ENCODE measurements at regions not wholly inside any gene's neighbourhood (a gene's known extent, or its start where the extent isn't known, plus 50 kb on each side); places are given as distances from the start of the nearest gene placed in this dataset.

DNA sequence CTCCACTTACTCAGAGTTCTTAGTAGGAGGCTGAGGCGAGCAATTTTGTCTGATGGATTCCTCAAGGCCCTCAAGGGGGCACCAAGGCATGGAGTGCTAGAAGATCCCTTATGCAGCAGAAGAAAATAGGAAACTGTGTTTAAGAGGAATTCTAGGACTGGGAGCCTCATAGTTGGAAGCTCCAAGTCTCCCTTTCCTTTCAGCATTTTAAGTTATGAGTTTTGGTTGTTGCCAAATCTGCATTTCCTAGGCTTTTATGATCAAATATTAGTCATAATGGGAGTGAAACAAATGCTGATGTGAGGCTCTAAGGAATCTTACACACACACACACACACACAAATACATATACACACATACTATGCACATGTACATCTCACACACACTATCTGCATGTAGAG is 714.0 kb downstream of the UTRN start:
- TF ChIP-seq ZNF260 (CRISPR knock-in tag; IDR thresholded peaks at IDR 0.05; ENCODE audit: borderline replicate concordance, low read depth) (no peak), POLR2A (IDR thresholded peaks at IDR 0.05; ENCODE audit: insufficient read depth in 1 of 2, low read depth in 2 of 2, low read length in 2 of 2) (no peak), MAFF (IDR thresholded peaks at IDR 0.05; ENCODE audit: low read depth, low read length) (no peak), AGO2 (optimal IDR thresholded peaks at IDR 0.05; ENCODE audit: low read depth, low read length) (no peak), YEATS2 (CRISPR knock-in tag; IDR thresholded peaks at IDR 0.05; ENCODE audit: borderline replicate concordance) (no peak), NFYC (CRISPR knock-in tag; IDR thresholded peaks at IDR 0.05) (no peak), YY1 (IDR thresholded peaks at IDR 0.05; ENCODE audit: insufficient read depth, insufficient replicate concordance, low read depth, low read length) (no peak)
- TF ChIP-seq, protein P1, sequence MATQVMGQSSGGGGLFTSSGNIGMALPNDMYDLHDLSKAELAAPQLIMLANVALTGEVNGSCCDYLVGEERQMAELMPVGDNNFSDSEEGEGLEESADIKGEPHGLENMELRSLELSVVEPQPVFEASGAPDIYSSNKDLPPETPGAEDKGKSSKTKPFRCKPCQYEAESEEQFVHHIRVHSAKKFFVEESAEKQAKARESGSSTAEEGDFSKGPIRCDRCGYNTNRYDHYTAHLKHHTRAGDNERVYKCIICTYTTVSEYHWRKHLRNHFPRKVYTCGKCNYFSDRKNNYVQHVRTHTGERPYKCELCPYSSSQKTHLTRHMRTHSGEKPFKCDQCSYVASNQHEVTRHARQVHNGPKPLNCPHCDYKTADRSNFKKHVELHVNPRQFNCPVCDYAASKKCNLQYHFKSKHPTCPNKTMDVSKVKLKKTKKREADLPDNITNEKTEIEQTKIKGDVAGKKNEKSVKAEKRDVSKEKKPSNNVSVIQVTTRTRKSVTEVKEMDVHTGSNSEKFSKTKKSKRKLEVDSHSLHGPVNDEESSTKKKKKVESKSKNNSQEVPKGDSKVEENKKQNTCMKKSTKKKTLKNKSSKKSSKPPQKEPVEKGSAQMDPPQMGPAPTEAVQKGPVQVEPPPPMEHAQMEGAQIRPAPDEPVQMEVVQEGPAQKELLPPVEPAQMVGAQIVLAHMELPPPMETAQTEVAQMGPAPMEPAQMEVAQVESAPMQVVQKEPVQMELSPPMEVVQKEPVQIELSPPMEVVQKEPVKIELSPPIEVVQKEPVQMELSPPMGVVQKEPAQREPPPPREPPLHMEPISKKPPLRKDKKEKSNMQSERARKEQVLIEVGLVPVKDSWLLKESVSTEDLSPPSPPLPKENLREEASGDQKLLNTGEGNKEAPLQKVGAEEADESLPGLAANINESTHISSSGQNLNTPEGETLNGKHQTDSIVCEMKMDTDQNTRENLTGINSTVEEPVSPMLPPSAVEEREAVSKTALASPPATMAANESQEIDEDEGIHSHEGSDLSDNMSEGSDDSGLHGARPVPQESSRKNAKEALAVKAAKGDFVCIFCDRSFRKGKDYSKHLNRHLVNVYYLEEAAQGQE (IDR thresholded peaks at IDR 0.05; ENCODE audit: borderline replicate concordance in 1 of 2, low read depth in 1 of 2, low read length in 2 of 2), result no peak
- TF ChIP-seq, protein P2, sequence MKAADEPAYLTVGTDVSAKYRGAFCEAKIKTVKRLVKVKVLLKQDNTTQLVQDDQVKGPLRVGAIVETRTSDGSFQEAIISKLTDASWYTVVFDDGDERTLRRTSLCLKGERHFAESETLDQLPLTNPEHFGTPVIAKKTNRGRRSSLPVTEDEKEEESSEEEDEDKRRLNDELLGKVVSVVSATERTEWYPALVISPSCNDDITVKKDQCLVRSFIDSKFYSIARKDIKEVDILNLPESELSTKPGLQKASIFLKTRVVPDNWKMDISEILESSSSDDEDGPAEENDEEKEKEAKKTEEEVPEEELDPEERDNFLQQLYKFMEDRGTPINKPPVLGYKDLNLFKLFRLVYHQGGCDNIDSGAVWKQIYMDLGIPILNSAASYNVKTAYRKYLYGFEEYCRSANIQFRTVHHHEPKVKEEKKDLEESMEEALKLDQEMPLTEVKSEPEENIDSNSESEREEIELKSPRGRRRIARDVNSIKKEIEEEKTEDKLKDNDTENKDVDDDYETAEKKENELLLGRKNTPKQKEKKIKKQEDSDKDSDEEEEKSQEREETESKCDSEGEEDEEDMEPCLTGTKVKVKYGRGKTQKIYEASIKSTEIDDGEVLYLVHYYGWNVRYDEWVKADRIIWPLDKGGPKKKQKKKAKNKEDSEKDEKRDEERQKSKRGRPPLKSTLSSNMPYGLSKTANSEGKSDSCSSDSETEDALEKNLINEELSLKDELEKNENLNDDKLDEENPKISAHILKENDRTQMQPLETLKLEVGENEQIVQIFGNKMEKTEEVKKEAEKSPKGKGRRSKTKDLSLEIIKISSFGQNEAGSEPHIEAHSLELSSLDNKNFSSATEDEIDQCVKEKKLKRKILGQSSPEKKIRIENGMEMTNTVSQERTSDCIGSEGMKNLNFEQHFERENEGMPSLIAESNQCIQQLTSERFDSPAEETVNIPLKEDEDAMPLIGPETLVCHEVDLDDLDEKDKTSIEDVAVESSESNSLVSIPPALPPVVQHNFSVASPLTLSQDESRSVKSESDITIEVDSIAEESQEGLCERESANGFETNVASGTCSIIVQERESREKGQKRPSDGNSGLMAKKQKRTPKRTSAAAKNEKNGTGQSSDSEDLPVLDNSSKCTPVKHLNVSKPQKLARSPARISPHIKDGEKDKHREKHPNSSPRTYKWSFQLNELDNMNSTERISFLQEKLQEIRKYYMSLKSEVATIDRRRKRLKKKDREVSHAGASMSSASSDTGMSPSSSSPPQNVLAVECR (CRISPR knock-in tag; IDR thresholded peaks at IDR 0.05; ENCODE audit: borderline replicate concordance), result no peak
- TF ChIP-seq, protein P3, sequence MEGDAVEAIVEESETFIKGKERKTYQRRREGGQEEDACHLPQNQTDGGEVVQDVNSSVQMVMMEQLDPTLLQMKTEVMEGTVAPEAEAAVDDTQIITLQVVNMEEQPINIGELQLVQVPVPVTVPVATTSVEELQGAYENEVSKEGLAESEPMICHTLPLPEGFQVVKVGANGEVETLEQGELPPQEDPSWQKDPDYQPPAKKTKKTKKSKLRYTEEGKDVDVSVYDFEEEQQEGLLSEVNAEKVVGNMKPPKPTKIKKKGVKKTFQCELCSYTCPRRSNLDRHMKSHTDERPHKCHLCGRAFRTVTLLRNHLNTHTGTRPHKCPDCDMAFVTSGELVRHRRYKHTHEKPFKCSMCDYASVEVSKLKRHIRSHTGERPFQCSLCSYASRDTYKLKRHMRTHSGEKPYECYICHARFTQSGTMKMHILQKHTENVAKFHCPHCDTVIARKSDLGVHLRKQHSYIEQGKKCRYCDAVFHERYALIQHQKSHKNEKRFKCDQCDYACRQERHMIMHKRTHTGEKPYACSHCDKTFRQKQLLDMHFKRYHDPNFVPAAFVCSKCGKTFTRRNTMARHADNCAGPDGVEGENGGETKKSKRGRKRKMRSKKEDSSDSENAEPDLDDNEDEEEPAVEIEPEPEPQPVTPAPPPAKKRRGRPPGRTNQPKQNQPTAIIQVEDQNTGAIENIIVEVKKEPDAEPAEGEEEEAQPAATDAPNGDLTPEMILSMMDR (CRISPR knock-in tag; IDR thresholded peaks at IDR 0.05), result no peak

All from HepG2 (cell line).